GM23338 (cell line): ENCODE measurements at regions not wholly inside any gene's neighbourhood (a gene's known extent, or its start where the extent isn't known, plus 50 kb on each side); places are given as distances from the start of the nearest gene placed in this dataset.

Experiments used
- ATAC-seq: fragments of 200-7000 bp; cut with Tn5 transposase; 3 replicates; pipeline ENCODE4 v1.9.1; 2020
- DNase-seq: peaks from one replicate; pipeline ENCODE4 v3.0.0-alpha.2; 2015; ENCODE audit warnings: low spot score
- H2AFZ ChIP-seq: fragments of 200-600 bp; sonication (generic); 2 replicates; pipeline ENCODE4 v1.8.0; 2016; ENCODE audit warnings: antibody characterized with exemption, mild to moderate bottlenecking, moderate library complexity
- H3F3A ChIP-seq: fragments of 200-600 bp; sonication (generic); replicated peaks from 2 replicates; pipeline ENCODE4 v1.8.0; 2017; ENCODE audit warnings: antibody characterized with exemption, mixed run types, low read depth
- H3K27ac ChIP-seq: fragments of 200-600 bp; sonication (generic); 2 replicates; pipeline ENCODE4 v1.6.1; 2016; ENCODE audit warnings: low read depth
- H3K27me3 ChIP-seq: fragments of 200-600 bp; sonication (generic); 2 replicates; pipeline ENCODE4 v1.8.0; 2016; ENCODE audit warnings: mild to moderate bottlenecking, mixed run types, moderate library complexity; ENCODE audit not compliant: insufficient read depth
- H3K36me3 ChIP-seq: fragments of 200-600 bp; sonication (generic); 2 replicates; pipeline ENCODE4 v1.8.0; 2016; ENCODE audit warnings: mild to moderate bottlenecking; ENCODE audit not compliant: insufficient read depth
- H3K4me1 ChIP-seq: fragments of 200-600 bp; sonication (generic); 2 replicates; pipeline ENCODE4 v1.8.0; 2016; ENCODE audit warnings: mild to moderate bottlenecking, moderate library complexity; ENCODE audit not compliant: insufficient read depth
- H3K4me2 ChIP-seq: fragments of 200-600 bp; sonication (generic); 2 replicates; pipeline ENCODE4 v1.7.1; 2017; ENCODE audit warnings: mixed run types
- H3K4me3 ChIP-seq: fragments of 200-600 bp; sonication (generic); 2 replicates; pipeline ENCODE4 v1.6.1; 2016; ENCODE audit warnings: mixed run types
- H3K79me2 ChIP-seq: fragments of 200-600 bp; sonication (generic); replicated peaks from 2 replicates; pipeline ENCODE4 v1.8.0; 2017; ENCODE audit warnings: mild to moderate bottlenecking; ENCODE audit not compliant: insufficient read depth
- H3K9me2 ChIP-seq: fragments of 200-600 bp; sonication (generic); 2 replicates; pipeline ENCODE4 v1.8.0; 2017; ENCODE audit not compliant: insufficient read depth
- H4K20me1 ChIP-seq: fragments of 200-600 bp; sonication (generic); replicated peaks from 2 replicates; pipeline ENCODE4 v1.8.0; 2017; ENCODE audit warnings: mild to moderate bottlenecking; ENCODE audit not compliant: insufficient read depth
- H3K27ac Mint-ChIP-seq: 2 replicates; pipeline ENCODE4 v1.8.0; 2020; ENCODE audit warnings: inconsistent platforms, mild to moderate bottlenecking, moderate library complexity, mixed read lengths
- H3K27me3 Mint-ChIP-seq: 3 replicates; pipeline ENCODE4 v1.8.0; 2022; ENCODE audit warnings: low read depth, mild to moderate bottlenecking, moderate library complexity, mixed read lengths, inconsistent platforms; ENCODE audit not compliant: insufficient read depth, poor library complexity
- H3K36me3 Mint-ChIP-seq: 3 replicates; pipeline ENCODE4 v1.8.0; 2021; ENCODE audit warnings: low read depth, mild to moderate bottlenecking, inconsistent platforms, moderate library complexity, mixed read lengths
- H3K4me1 Mint-ChIP-seq: 3 replicates; pipeline ENCODE4 v1.8.0; 2020; ENCODE audit warnings: mild to moderate bottlenecking, inconsistent platforms, mixed read lengths
- H3K4me3 Mint-ChIP-seq: 3 replicates; pipeline ENCODE4 v1.8.0; 2021; ENCODE audit warnings: moderate library complexity, mild to moderate bottlenecking, inconsistent platforms, mixed read lengths
- H3K9me3 Mint-ChIP-seq: 3 replicates; pipeline ENCODE4 v1.8.0; 2020; ENCODE audit warnings: moderate library complexity, mild to moderate bottlenecking, inconsistent platforms, mixed read lengths
- CREB1 ChIP-seq: fragments of 250-450 bp; sonication (Bioruptor Pico); IDR thresholded peaks from 2 replicates; pipeline ENCODE4 v1.5.0; 2020; ENCODE audit warnings: low read depth, mild to moderate bottlenecking, moderate library complexity
- EZH2 ChIP-seq: fragments of 200-600 bp; sonication (generic); IDR thresholded peaks from one replicate; pipeline ENCODE4 v1.8.0; 2017; ENCODE audit warnings: antibody characterized with exemption, mild to moderate bottlenecking, low read depth; ENCODE audit not compliant: unreplicated experiment
- NANOG ChIP-seq: IDR thresholded peaks from 2 replicates; pipeline ENCODE4 v1.6.1; 2016; ENCODE audit warnings: antibody characterized with exemption, borderline replicate concordance
- POLR2AphosphoS5 ChIP-seq: IDR thresholded peaks from 2 replicates; pipeline ENCODE4 v1.6.1; 2016; ENCODE audit warnings: antibody characterized with exemption, low read depth
- STAT1 ChIP-seq: IDR thresholded peaks from one replicate; pipeline ENCODE4 v1.6.1; 2016; ENCODE audit warnings: antibody characterized with exemption; ENCODE audit not compliant: unreplicated experiment
- TF ChIP-seq, protein P1 (sequence below): fragments of 250-450 bp; sonication (Bioruptor Pico); IDR thresholded peaks from 2 replicates; pipeline ENCODE4 v1.5.0; 2020; ENCODE audit warnings: mild to moderate bottlenecking, moderate library complexity

DNA sequence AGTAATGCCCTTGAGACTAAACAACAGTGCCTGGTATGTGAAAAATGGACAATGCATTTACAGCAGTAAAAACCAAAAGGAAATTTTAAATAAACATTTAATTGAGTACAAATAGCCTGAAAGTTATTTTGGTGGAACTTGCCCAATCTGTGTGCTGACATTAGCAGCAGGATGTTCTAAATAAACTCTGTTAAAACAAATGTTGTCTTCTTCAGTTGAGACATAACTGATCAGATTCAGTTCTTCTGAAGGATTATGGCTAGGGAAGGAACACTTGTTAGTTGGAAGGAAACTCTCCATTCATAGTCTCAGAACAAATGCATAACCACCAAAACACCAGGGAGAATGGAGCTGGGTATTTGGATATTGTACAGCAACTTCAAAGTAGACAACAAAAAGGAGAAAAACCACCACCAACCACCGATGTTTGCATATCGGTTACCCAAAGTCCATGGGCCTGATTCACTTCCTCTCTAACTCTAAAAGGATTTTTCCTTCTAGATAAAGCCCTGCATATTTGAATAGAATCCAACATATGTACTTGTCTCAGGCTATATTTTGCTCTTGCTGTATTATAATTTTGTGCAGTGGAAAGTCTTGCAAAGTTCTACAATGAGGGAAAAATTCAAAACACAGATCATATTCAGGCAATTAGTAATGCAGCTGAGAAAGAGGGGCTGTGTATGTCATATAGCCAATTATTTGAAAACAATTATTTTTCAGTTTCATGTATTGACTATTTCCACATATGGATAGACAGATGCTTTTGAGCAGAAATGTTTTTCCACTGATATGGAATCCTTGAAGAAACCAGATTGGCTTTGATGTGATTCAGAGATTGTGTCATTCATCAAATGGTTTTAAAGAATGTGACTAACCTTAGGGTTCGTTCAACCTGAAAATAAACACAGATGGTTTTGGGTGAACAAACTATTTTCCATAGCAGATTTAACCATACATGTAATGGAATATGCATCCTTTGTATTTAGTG lies 152.2 kb upstream of the BMP4 start:
- TF ChIP-seq CREB1 (CRISPR knock-in tag) (no peak), POLR2AphosphoS5 (no peak), STAT1 (no peak), EZH2 (no peak), NANOG (no peak)
- TF ChIP-seq, protein P1, sequence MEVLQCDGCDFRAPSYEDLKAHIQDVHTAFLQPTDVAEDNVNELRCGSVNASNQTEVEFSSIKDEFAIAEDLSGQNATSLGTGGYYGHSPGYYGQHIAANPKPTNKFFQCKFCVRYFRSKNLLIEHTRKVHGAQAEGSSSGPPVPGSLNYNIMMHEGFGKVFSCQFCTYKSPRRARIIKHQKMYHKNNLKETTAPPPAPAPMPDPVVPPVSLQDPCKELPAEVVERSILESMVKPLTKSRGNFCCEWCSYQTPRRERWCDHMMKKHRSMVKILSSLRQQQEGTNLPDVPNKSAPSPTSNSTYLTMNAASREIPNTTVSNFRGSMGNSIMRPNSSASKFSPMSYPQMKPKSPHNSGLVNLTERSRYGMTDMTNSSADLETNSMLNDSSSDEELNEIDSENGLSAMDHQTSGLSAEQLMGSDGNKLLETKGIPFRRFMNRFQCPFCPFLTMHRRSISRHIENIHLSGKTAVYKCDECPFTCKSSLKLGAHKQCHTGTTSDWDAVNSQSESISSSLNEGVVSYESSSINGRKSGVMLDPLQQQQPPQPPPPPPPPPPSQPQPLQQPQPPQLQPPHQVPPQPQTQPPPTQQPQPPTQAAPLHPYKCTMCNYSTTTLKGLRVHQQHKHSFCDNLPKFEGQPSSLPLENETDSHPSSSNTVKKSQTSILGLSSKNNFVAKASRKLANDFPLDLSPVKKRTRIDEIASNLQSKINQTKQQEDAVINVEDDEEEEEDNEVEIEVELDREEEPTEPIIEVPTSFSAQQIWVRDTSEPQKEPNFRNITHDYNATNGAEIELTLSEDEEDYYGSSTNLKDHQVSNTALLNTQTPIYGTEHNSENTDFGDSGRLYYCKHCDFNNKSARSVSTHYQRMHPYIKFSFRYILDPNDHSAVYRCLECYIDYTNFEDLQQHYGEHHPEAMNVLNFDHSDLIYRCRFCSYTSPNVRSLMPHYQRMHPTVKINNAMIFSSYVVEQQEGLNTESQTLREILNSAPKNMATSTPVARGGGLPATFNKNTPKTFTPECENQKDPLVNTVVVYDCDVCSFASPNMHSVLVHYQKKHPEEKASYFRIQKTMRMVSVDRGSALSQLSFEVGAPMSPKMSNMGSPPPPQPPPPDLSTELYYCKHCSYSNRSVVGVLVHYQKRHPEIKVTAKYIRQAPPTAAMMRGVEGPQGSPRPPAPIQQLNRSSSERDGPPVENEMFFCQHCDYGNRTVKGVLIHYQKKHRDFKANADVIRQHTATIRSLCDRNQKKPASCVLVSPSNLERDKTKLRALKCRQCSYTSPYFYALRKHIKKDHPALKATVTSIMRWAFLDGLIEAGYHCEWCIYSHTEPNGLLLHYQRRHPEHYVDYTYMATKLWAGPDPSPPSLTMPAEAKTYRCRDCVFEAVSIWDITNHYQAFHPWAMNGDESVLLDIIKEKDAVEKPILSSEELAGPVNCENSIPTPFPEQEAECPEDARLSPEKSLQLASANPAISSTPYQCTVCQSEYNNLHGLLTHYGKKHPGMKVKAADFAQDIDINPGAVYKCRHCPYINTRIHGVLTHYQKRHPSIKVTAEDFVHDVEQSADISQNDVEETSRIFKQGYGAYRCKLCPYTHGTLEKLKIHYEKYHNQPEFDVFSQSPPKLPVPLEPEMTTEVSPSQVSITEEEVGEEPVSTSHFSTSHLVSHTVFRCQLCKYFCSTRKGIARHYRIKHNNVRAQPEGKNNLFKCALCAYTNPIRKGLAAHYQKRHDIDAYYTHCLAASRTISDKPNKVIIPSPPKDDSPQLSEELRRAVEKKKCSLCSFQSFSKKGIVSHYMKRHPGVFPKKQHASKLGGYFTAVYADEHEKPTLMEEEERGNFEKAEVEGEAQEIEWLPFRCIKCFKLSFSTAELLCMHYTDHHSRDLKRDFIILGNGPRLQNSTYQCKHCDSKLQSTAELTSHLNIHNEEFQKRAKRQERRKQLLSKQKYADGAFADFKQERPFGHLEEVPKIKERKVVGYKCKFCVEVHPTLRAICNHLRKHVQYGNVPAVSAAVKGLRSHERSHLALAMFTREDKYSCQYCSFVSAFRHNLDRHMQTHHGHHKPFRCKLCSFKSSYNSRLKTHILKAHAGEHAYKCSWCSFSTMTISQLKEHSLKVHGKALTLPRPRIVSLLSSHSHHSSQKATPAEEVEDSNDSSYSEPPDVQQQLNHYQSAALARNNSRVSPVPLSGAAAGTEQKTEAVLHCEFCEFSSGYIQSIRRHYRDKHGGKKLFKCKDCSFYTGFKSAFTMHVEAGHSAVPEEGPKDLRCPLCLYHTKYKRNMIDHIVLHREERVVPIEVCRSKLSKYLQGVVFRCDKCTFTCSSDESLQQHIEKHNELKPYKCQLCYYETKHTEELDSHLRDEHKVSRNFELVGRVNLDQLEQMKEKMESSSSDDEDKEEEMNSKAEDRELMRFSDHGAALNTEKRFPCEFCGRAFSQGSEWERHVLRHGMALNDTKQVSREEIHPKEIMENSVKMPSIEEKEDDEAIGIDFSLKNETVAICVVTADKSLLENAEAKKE (CRISPR knock-in tag): no peak
- Mint-ChIP-seq H3K9me3 (no peaks in the 10 kb centered on the region), H3K4me1 (peaks cover 22% of the 10 kb centered on the region), H3K27ac (no peak overlapping the region), H3K4me3 (no peak overlapping the region), H3K27me3 (peaks cover 2% of the 10 kb centered on the region), H3K36me3 (no peaks in the 10 kb centered on the region)
- no peak overlapping the region for H2AFZ ChIP-seq
- H3F3A ChIP-seq: no peaks in the 10 kb centered on the region
- H3K27me3 ChIP-seq: no peaks in the 10 kb centered on the region
- no peak for ATAC-seq
- H3K27ac ChIP-seq: no peak overlapping the region
- H4K20me1 ChIP-seq: no peaks in the 10 kb centered on the region
- H3K9me2 ChIP-seq: no peaks in the 10 kb centered on the region
- no peaks in the 10 kb centered on the region for H3K79me2 ChIP-seq
- 0 out of 2 replicates have a peak, but pooled peaks cover 9% of the 10 kb centered on the region for H3K4me1 ChIP-seq
- no peak overlapping the region for H3K4me3 ChIP-seq
- no peak for DNase-seq
- no peak overlapping the region for H3K4me2 ChIP-seq
- no peaks in the 10 kb centered on the region for H3K36me3 ChIP-seq
